ENCODE measurements at regions not wholly inside any gene's neighbourhood (a gene's known extent, or its start where the extent isn't known, plus 50 kb on each side); places are given as distances from the start of the nearest gene placed in this dataset.
"Not testable (repeated sequence)": the region's sequence is repeated elsewhere in the genome, so short reads cannot be mapped to it uniquely, and the experiment has no call there.

- no peak for FAIRE-seq
Observed at GRCh38 chr4:60812811-60813210, 387.3 kb upstream of the ADGRL3 start.

GRCh38 chr4:60814549-60814948 is 385.6 kb upstream of the ADGRL3 start:
- no peak for FAIRE-seq

GRCh38 chr4:60817609-60818008 is 382.5 kb upstream of the ADGRL3 start:
- FAIRE-seq: no peak

GRCh38 chr4:60822986-60823385 is 377.1 kb upstream of the ADGRL3 start:
- no peak for FAIRE-seq

- no peak for FAIRE-seq
Observed at GRCh38 chr4:60840020-60840419, 360.1 kb upstream of the ADGRL3 start.

DNA sequence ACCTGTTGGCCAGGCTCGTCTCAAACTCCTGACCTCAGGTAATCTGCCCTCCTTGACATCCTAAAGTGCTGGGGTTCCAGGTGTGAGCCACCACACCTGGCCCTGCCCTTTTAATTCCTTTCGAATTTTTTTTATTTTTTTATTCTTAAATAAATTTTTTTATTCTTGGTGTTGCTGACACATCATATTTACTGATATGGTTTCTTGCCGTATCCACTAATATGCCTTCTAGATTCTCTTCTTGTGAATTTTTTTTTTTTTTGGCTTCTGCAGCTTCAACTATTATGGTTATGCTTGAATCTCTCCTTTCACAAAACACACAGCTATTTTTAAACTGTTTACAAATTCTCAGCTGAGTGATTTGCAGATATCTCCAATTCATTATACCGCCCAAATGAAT is 353.4 kb upstream of the ADGRL3 start:
- no peak for FAIRE-seq

GRCh38 chr4:60847614-60848013 is 352.5 kb upstream of the ADGRL3 start:
- FAIRE-seq: no peak

GRCh38 chr4:60857130-60857753 is 342.9 kb upstream of the ADGRL3 start:
- FAIRE-seq: no peak

GRCh38 chr4:60863442-60863841 is 336.7 kb upstream of the ADGRL3 start:
- FAIRE-seq: no peak

- no peak for FAIRE-seq
Observed at GRCh38 chr4:60865273-60865672, 334.9 kb upstream of the ADGRL3 start.

DNA sequence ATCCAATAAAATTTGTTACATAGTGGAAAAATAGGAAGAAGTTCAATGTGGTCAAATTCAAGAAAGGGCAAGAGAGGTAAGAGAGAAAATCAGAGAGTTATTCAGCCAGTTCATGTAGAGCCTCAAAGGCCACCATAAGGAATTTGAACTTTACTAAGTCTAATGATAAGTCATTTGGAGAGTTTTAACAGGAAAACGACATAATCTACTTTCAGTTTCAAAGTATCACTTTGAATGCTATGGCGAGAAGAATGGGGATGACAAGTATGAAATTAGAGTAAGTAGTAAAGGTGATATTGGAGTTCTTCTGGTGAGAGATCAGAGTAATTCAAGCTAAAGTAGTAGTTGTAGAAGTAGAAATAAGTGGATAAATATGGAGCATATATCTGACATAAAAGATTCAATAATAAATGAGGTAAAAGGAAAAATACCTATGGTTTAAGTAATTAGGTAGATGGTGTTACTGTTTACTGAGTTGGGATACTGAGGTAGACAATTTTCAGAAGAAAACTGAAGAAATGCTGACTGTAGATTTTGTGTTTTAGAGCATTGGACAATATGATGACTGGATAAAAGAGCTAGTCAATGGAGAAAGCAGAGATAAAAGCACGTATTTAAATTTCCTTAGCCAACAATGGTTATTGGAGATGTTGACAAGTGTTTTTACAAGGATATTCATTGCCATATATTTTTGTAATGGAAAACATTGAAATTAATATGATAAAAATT is 331.7 kb upstream of the ADGRL3 start:
- no peak for FAIRE-seq

DNA sequence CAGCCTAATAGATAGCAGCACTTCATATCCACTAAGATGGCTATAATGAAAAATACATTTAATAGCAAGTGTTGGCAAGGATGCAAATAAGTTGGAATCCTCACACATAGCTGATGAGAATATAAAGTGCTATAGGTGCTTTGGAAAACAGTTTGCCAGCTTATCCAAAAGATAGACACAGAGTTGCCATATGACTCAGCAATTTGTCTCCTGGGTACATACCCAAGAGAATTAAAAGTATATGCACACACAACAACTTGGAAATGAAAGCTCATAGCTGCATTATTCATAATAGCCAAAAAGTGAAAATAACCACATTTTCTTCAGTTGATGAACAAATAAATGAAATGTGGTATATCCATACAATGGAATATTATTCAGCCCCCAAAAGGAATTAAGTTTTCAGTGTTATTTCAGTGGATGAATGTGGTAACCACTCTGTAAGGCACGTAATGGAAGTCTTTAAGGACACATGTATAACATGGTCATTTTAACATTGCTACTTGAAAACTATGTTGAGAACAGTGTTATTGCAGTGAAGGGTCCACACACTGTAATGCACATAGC is 320.9 kb upstream of the ADGRL3 start:
- FAIRE-seq: no peak

GRCh38 chr4:60884587-60884986 is 315.5 kb upstream of the ADGRL3 start:
- no peak for FAIRE-seq

GRCh38 chr4:60885011-60885410 is 315.1 kb upstream of the ADGRL3 start:
- no peak for FAIRE-seq

DNA sequence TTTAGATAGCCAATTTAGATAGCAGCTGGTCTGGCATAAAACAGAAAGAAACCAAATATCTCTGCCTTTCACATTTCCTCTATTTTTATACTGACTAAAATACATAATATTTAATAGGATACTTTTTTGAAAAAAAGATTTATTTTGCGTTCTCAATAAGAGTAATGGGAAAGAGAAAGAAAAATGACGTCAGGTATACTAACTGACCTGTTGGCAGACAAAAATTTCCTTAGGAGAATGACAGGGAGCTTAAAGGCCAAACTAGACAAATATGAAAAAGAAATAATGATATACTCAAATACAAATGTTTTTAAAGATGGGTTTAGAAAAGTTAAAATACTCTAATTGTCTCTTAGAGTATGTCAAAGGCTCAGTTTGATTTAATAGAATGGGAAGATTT is 309.4 kb upstream of the ADGRL3 start:
- FAIRE-seq: no peak

DNA sequence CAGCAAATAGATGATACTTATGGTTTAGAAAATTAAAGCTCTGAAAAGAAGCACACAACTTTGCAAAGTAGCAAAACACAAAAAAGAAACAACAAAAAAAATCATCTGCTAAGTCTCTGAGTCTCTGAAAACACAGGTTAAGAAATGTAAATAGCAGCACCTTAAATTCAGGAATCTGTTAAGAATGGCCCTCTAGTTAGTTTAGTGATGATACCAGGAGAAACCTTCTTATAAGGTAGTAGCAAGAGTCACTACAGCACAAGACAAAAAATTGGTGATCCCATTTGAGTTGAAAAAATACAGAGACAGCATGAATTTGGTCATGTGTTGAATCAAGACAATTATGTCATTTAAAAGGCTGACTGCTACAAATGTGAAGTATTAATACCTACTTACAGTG is 308.2 kb upstream of the ADGRL3 start:
- FAIRE-seq: no peak

DNA sequence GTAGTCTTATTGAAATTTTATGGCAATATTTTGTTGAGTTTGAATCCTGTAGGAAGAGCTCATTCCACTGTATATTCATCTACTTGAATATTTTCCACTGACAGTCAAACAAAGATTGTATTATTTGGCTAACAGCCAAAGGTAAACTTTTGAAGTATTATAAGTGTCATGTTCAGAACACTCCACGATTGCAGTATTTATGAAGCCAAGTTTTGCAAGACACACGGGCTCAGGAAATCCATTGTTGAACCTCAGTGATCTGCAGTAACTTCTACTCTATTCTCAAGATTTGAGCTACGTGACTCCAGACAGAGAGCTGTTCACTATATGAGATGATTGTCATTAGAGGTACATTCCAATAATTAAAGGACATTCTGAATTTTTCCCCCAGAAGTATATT is 302.7 kb upstream of the ADGRL3 start:
- no peak for FAIRE-seq

- FAIRE-seq: no peak
Observed at GRCh38 chr4:60905162-60905561, 295.0 kb upstream of the ADGRL3 start.

DNA sequence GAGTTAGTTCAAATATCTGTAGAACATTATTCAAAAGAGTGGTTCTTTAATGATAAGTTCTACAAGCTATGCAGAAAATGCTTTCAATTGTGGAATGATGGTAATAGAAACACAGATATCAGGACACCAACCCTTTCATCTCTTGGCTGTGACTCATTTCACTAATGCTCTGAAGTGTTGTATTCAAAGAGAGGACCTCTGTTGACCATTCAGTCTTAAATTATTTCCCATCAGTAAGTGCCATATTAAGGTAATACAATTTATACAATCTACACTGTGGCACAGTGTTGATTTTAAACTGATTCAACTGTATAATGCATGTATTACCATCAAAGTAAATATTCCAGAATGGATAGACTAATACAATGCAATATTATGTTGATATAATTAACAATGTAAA is 289.0 kb upstream of the ADGRL3 start:
- FAIRE-seq: no peak

- FAIRE-seq: no peak
Observed at GRCh38 chr4:60913002-60913401, 287.1 kb upstream of the ADGRL3 start.

GRCh38 chr4:60913671-60914070 is 286.5 kb upstream of the ADGRL3 start:
- FAIRE-seq: no peak

GRCh38 chr4:60921735-60922134 is 278.4 kb upstream of the ADGRL3 start:
- FAIRE-seq: not testable (repeated sequence)

DNA sequence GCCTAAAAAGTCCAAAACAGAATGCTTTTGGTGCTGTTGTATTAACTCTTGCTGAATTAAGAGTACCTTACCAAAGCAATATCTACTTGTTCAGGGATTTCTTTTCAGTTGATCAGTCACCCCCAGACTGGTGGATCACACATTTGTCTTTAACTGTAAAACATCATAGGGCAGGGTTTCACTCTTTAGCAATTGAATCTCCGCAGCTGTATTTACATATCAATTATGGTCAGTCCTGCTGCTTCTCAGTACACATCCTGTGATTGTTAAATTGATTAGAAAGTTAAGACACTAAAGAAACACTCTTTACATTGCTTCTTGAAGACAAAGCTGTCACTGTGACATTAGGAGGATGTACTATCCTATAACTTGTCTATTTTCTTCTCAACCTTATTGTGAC is 277.1 kb upstream of the ADGRL3 start:
- FAIRE-seq: no peak

GRCh38 chr4:60926624-60927023 is 273.5 kb upstream of the ADGRL3 start:
- FAIRE-seq: no peak

- FAIRE-seq: no peak
Observed at GRCh38 chr4:60930866-60931265, 269.3 kb upstream of the ADGRL3 start.
